IPS-20b (cell line): ENCODE measurements at regions not wholly inside any gene's neighbourhood (a gene's known extent, or its start where the extent isn't known, plus 50 kb on each side); places are given as distances from the start of the nearest gene placed in this dataset.

Experiments used
- H3K27ac ChIP-seq: one replicate; pipeline ENCODE4 v1.5.1; 2013; ENCODE audit warnings: low read length
- H3K27me3 ChIP-seq: 2 replicates; pipeline ENCODE4 v1.6.1; 2013; ENCODE audit warnings: mild to moderate bottlenecking, low read length, inconsistent platforms; ENCODE audit not compliant: insufficient read depth
- H3K36me3 ChIP-seq: 2 replicates; pipeline ENCODE4 v1.6.1; 2013; ENCODE audit warnings: low read depth, mild to moderate bottlenecking, inconsistent platforms, low read length, moderate library complexity; ENCODE audit not compliant: insufficient read depth
- H3K4me1 ChIP-seq: 2 replicates; pipeline ENCODE4 v1.6.1; 2013; ENCODE audit warnings: mild to moderate bottlenecking, control low read depth, inconsistent platforms, low read length, moderate library complexity; ENCODE audit not compliant: insufficient read depth
- H3K4me3 ChIP-seq: 2 replicates; pipeline ENCODE4 v1.5.1; 2013; ENCODE audit warnings: mild to moderate bottlenecking, low read length, inconsistent platforms
- H3K9ac ChIP-seq: 2 replicates; pipeline ENCODE4 v1.6.1; 2013; ENCODE audit warnings: low read depth, mild to moderate bottlenecking, inconsistent platforms, low read length, moderate library complexity
- H3K9me3 ChIP-seq: 2 replicates; pipeline ENCODE4 v1.6.1; 2013; ENCODE audit warnings: mild to moderate bottlenecking, low read depth, low read length, inconsistent platforms; ENCODE audit not compliant: insufficient read depth

GRCh38 chr3:152040319-152040718 lies 166.9 kb downstream of the SUCNR1 start:
- Histone ChIP-seq H3K36me3 (no peaks in the 10 kb centered on the region), H3K4me3 (no peak overlapping the region), H3K27me3 (no peaks in the 10 kb centered on the region), H3K9me3 (peaks cover 50% of the 10 kb centered on the region), H3K4me1 (no peaks in the 10 kb centered on the region), H3K9ac (no peak overlapping the region), H3K27ac (no peak overlapping the region)

- H3K9me3 ChIP-seq, result peaks cover 23% of the 10 kb centered on the region
- H3K9ac ChIP-seq, result no peak overlapping the region
- no peaks in the 10 kb centered on the region for H3K36me3 ChIP-seq
- no peaks in the 10 kb centered on the region for H3K27me3 ChIP-seq
- no peak overlapping the region for H3K4me3 ChIP-seq
- H3K27ac ChIP-seq, result no peak overlapping the region
- H3K4me1 ChIP-seq, result no peaks in the 10 kb centered on the region
Observed at GRCh38 chr3:152043620-152044019, 170.2 kb downstream of the SUCNR1 start.

DNA sequence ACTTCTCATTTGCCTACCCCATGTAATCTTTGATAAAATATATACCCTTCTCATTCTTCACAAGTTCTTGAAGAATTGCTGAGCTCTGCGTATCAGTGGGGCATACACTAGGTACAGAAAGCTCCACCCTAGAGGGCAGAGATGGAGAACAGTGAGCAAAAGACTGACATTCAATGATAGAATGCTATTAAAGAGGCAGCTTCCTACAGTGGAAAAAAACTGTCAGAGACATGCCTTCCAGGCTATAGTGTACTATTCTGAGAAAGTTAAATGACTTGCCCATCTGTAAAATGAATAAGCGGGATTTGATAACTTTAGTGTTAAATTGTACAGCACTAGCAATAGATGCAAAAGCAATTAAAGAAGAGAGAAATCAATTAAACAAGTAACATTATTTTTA lies 172.8 kb downstream of the SUCNR1 start:
- Histone ChIP-seq H3K9me3 (no peaks in the 10 kb centered on the region; the same call in 1 of the 2 replicates), H3K4me3 (no peak overlapping the region), H3K27ac (no peak overlapping the region), H3K27me3 (no peaks in the 10 kb centered on the region), H3K9ac (no peak overlapping the region), H3K36me3 (no peaks in the 10 kb centered on the region), H3K4me1 (no peaks in the 10 kb centered on the region)

DNA sequence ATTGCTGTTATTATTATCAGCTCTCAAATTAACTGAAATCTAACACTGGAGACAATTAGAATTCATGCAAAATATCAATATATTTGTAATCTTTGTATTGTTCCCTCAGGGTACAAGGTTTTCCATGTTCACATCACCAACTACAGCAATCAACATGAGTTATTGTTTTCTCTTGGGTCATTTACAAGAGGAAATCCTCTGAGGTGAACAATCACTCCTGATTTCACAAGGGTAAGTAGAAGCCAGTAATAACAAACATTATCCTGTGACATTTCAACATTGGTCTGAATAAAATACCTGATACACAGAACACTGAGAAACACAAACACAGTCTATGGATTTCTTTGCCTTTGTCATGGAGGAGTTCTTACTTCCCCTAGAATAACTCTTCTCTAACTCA lies 174.0 kb downstream of the SUCNR1 start:
- Histone ChIP-seq H3K9me3 (no peaks in the 10 kb centered on the region; the same call in 1 of the 2 replicates), H3K27ac (no peak overlapping the region), H3K4me3 (no peak overlapping the region), H3K36me3 (no peaks in the 10 kb centered on the region), H3K9ac (no peak overlapping the region), H3K4me1 (no peaks in the 10 kb centered on the region), H3K27me3 (no peaks in the 10 kb centered on the region)

- Histone ChIP-seq H3K4me1 (no peaks in the 10 kb centered on the region), H3K27me3 (no peaks in the 10 kb centered on the region), H3K36me3 (no peaks in the 10 kb centered on the region), H3K27ac (no peak overlapping the region), H3K9me3 (no peaks in the 10 kb centered on the region), H3K4me3 (no peak overlapping the region), H3K9ac (no peak overlapping the region)
Observed at GRCh38 chr3:152048831-152049230, 175.4 kb downstream of the SUCNR1 start.

DNA sequence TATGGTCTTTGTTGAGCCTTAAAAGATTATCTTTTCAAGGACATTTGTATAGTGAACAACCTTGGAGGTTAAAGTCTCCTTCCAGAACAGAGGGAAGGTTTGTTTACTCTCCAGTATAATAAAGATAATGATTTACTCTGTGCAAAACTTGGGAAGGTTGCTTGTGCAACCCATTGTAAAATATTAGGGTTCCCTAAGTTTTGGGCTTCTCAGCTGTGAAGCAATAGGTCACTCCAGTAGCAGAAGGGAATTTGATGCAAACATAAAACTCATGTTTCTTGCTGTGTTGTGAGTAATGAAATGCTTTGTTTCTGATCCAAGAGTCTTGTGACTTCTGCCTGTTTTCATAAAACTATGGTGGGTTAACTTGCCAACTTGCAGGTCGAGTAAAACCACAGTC lies 177.5 kb downstream of the SUCNR1 start:
- Histone ChIP-seq H3K9me3 (no peaks in the 10 kb centered on the region), H3K36me3 (no peaks in the 10 kb centered on the region), H3K9ac (no peak overlapping the region), H3K4me3 (no peak overlapping the region), H3K27ac (no peak overlapping the region), H3K27me3 (no peaks in the 10 kb centered on the region), H3K4me1 (no peaks in the 10 kb centered on the region; the same call in 1 of the 2 replicates)

DNA sequence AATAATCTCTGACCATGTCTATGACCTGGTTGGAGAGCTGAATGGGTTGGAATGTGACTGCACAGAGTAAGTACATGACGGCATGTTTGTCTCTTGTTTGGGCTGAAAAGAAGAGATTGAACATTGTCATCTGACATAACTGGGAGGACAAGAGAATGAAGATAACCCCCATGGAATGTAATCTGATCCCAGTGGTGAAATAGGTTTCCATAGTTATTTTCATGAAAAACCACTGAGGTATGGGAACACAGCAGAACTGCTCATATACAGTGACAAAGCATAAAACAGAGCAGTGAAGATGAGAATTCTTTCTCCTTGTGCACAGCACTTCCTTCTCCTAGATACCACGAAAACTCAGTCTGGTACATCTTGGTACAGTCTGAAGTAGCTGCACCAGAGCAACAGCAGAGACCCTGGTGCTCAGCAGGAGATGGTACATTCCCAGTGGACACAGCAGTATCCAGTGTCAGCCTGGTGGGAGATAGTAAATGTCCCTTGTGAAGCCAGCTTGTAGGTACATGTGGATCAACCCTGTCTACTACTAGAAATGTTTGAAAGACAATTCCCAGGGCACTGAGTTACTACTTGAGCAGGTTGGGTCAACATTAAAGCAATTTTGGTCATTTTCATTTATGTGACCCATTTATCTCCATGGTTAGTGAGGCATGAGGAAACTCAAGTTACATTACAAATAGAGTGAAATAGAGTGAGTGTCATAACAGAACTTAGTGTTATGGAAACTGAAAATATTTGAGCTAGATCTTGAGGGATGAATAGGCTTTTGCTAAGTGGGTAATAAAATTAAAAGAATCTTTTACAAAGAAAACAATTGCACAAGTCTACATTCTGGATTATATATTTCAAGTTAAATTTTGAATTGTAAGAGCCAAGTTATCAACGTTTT lies 178.3 kb downstream of the SUCNR1 start:
- H3K4me3 ChIP-seq, result no peak overlapping the region
- no peaks in the 10 kb centered on the region for H3K36me3 ChIP-seq
- no peaks in the 10 kb centered on the region; the same call in 1 of the 2 replicates for H3K4me1 ChIP-seq
- no peaks in the 10 kb centered on the region for H3K27me3 ChIP-seq
- H3K9me3 ChIP-seq, result no peaks in the 10 kb centered on the region
- H3K27ac ChIP-seq, result no peak overlapping the region
- no peak overlapping the region for H3K9ac ChIP-seq

- H3K4me1 ChIP-seq, result no peaks in the 10 kb centered on the region; the same call in 1 of the 2 replicates
- H3K36me3 ChIP-seq, result no peaks in the 10 kb centered on the region
- no peaks in the 10 kb centered on the region for H3K9me3 ChIP-seq
- no peak overlapping the region for H3K4me3 ChIP-seq
- no peaks in the 10 kb centered on the region for H3K27me3 ChIP-seq
- no peak overlapping the region for H3K27ac ChIP-seq
- H3K9ac ChIP-seq, result no peak overlapping the region
Observed at GRCh38 chr3:152053866-152054265, 180.4 kb downstream of the SUCNR1 start.

DNA sequence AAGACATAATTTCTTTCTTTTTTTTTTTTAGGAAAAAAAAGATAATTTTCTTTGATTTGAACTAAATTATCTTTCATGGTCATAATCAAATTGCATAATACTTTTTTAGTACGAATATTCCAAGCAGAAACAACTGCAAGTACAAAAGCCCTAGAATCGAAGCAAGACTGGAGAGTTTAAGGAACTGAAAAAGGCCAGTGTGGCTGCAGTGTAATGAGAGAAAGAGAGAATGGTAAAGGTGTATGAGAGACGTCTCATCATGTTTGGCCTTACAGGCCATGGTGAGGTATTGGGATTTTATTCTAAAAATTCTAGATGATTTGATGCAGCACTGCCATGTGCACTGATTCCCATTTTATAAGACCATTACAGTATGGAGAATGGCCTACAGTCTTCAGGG lies 180.9 kb downstream of the SUCNR1 start:
- no peak overlapping the region for H3K4me3 ChIP-seq
- H3K9ac ChIP-seq, result no peak overlapping the region
- no peaks in the 10 kb centered on the region for H3K27me3 ChIP-seq
- H3K9me3 ChIP-seq, result no peaks in the 10 kb centered on the region
- no peak overlapping the region for H3K27ac ChIP-seq
- H3K4me1 ChIP-seq, result no peaks in the 10 kb centered on the region; the same call in 1 of the 2 replicates
- H3K36me3 ChIP-seq, result no peaks in the 10 kb centered on the region

DNA sequence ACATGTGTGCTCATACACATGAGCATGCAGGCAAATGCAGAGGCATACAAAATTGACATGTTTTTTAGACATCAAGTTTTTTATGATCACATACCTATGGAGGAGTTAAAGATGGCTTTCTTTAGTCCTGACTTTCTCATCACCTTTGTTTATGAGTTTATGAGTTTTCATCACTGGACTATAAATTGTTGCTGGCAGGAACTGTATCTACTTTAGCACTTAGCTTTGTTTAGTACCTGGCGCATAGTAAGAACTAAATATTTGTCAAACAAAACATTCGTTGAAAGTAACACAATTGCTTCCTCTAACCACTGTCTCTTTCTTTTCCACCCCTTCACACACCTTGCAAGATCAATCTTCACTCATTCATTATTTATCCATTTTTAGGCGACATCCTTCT lies 182.6 kb downstream of the SUCNR1 start:
- Histone ChIP-seq H3K9ac (no peak overlapping the region), H3K36me3 (no peaks in the 10 kb centered on the region), H3K4me3 (no peak overlapping the region), H3K9me3 (no peaks in the 10 kb centered on the region), H3K27me3 (no peaks in the 10 kb centered on the region), H3K27ac (no peak overlapping the region), H3K4me1 (peaks cover 4% of the 10 kb centered on the region; the same call in 1 of the 2 replicates)

- no peak overlapping the region for H3K27ac ChIP-seq
- no peaks in the 10 kb centered on the region for H3K27me3 ChIP-seq
- no peak overlapping the region for H3K4me3 ChIP-seq
- H3K9me3 ChIP-seq, result no peaks in the 10 kb centered on the region
- H3K36me3 ChIP-seq, result no peaks in the 10 kb centered on the region
- H3K4me1 ChIP-seq, result peaks cover 4% of the 10 kb centered on the region; the same call in 1 of the 2 replicates
- H3K9ac ChIP-seq, result no peak overlapping the region
Observed at GRCh38 chr3:152056481-152056880, 183.0 kb downstream of the SUCNR1 start.

GRCh38 chr3:152056987-152057386 lies 183.5 kb downstream of the SUCNR1 start:
- no peak overlapping the region for H3K9ac ChIP-seq
- no peak overlapping the region for H3K27ac ChIP-seq
- H3K4me3 ChIP-seq, result no peak overlapping the region

More at GRCh38 chr3:152056987-152057386, 183.5 kb downstream of the SUCNR1 start:
- Histone ChIP-seq H3K4me1 (peaks cover 4% of the 10 kb centered on the region; the same call in 1 of the 2 replicates), H3K27me3 (no peaks in the 10 kb centered on the region), H3K36me3 (no peaks in the 10 kb centered on the region), H3K9me3 (no peaks in the 10 kb centered on the region)
